NCI-H1417 (cell line): ENCODE measurements at regions not wholly inside any gene's neighbourhood (a gene's known extent, or its start where the extent isn't known, plus 50 kb on each side); places are given as distances from the start of the nearest gene placed in this dataset.

Experiments
- DNase-seq, 3 experiments: peaks; one replicate each; lab custom pipeline; 2025; lab: John Stamatoyannopoulos, UW

GRCh38 chr14:98227727-98228111 lies 1044.3 kb downstream of the BCL11B start:
- no peak for DNase-seq

DNA sequence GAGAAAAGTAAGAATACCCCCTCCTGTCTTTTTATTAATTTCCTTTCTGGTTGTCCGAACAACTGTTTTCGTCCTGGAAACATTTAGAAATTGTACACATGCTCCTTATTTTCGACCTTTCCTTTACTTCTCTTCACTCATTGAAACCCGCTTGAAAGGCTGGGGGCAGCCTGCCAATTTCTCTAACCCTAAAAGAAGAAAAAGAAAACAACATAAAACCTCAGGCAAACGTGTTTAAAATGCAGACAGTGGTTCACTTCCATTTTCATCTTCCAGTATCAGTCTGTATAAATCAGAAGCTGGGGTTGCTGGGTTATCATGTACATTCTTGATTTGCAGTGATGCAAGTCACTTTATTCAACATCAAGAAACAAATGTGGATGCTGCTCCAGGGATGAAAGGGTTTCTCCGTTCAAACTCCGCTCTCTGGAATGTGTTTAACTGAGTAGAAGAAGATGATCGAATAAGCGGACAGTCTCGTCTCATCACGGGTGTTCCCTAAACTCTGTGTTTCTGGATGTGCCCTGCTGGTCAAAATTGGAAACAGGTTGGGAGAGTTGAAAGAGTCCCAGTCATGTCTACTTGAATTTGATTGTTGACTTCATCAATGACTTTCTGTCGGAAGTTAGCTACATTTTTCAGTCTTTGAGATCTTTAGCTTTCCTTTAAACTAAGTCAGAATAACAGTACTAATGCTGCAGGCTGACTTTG lies 1042.2 kb downstream of the BCL11B start:
- no peak for DNase-seq

GRCh38 chr14:98230411-98230810 lies 1041.6 kb downstream of the BCL11B start:
- DNase-seq, result no peak

DNA sequence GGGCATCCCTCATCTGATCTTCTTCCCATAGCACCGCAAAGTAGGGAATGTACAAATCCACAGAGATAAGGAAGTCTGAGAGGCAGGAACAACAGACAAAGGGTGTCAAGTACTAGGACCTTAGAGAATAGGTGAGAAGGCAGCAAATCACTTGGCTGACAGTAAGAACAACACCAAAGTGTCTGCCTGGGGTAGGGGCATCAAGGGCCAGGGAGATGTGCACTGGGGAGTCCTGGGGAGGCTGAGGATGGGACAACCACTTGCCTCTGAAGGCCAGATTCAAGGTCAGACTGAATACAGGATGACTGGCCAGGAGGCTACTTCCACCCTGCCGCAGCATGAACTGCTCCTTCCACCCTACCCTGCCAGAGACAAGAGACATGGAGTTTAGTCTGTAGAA lies 1040.8 kb downstream of the BCL11B start:
- no peak for DNase-seq

GRCh38 chr14:98233656-98234055 lies 1038.3 kb downstream of the BCL11B start:
- no peak for DNase-seq

- no peak for DNase-seq
Measured at GRCh38 chr14:98234208-98234607, 1037.8 kb downstream of the BCL11B start.

DNA sequence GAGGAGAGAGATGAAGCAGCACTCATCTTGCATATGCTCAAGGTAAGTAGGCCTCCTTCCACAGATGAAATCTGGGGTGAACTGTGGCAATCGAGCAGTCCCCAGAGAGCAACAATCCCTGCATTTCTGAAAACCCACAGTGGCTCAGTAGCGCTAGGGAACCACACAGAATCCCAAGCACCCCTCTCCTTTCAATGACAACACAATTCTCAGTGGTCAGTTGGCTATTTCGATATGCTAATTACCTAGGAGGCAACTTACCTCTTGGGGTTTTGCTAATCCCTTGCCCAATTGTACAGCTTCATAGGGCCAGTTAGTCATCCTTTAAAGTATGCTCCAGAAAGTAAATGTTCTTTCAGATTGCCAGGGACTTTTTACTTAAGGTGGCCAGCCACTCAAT lies 1035.7 kb downstream of the BCL11B start:
- no peak for DNase-seq

DNA sequence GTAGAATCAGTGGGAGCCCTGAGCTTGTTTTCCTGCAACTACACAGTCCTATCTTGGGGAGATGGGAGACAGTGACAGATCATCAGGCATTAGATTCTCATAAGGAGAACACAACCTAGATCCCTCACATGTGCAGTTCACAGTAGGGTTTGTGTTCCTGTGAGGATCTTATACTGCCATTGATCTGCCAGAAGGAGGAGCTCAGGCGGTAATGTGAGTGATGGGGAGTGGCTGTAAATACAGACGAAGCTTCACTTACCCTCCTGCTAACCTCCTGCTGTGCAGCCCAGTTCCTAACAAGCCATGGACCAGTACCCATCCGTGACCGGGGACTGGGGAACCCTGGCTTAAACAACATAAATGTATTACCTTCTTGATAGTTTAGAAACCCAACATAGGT lies 1034.1 kb downstream of the BCL11B start:
- DNase-seq, result no peak

DNA sequence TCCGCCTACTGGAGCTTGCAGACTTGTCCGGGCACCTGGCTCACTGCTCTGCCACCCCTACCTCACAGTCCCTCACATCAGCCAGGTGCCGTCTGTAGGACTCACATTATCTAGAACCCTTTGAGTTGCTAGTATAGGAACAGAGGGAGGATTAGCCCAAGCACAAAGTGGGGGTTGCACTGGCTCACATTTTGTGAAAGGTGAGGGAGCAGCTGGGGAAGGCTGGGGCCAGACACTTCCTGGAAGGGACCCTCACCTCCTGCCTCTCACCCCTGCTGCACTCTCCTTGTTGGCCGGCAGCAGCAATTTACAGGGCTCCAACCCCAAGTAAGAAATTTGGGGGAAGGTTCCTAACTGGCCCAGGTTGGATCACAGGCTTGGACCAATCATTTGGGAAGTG lies 1031.6 kb downstream of the BCL11B start:
- no peak for DNase-seq

GRCh38 chr14:98242903-98243302 lies 1029.1 kb downstream of the BCL11B start:
- no peak for DNase-seq

GRCh38 chr14:98243332-98243731 lies 1028.7 kb downstream of the BCL11B start:
- DNase-seq, result no peak

GRCh38 chr14:98244162-98244948 lies 1027.6 kb downstream of the BCL11B start:
- no peak for DNase-seq

GRCh38 chr14:98244966-98245569 lies 1026.9 kb downstream of the BCL11B start:
- DNase-seq, result no peak

DNA sequence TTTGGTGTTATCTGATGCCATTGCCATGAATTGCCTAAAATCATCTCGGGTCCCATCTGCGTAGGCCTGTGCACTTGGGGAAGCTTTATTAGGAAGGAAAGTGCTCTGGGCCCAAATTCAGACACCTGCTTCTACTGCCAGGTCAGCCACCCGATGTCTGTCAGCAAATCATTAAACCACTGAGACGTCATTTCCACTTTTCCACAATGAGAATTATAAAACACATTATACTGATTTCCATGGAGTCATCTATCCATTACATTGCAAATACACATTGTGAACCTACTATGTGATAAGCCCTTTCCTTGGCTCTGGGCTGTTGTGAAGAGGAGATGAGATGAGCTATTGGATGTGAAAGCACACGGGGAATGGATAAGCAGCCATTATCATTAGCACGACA lies 1022.9 kb downstream of the BCL11B start:
- no peak for DNase-seq

DNA sequence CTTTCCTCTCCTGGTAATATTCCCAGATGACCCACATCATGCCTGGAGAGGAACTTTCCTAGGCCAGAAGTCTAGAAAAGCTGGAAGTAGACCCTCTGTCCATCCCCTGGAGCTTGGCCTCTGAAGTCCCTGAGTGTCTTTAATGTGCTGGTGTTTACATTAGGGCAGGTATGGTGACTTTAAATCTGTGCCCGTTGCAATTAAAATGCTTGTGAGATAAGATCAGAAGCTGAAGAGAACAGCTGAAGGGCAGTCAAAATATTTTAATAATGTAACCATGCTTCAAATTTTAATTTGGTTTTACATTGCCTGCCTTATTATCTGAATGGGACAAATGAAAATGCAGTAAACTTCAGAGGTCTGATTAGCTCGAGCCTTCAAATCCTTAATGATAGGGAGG lies 1022.5 kb downstream of the BCL11B start:
- DNase-seq, result no peak

GRCh38 chr14:98252820-98253219 lies 1019.2 kb downstream of the BCL11B start:
- no peak for DNase-seq

DNA sequence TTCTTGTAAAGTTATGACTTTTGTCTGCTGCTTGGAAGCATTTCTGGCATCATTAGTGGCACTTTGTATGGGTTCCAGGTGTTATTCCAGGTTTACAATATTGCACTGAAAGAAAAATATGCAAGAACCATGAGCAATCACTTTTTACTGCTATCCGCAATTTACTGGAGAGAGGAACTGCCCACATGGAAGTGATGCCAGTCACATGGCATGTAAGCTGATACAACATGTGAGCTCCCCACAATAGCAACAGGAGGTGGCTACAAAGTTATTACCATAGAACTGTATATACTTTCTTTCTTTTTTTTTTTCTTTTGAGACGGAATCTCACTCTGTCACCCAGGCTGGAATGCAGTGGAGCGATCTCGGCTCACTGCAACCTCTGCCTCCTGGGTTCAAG lies 1012.1 kb downstream of the BCL11B start:
- DNase-seq, result no peak

- no peak for DNase-seq
Measured at GRCh38 chr14:98262566-98262965, 1009.4 kb downstream of the BCL11B start.

DNA sequence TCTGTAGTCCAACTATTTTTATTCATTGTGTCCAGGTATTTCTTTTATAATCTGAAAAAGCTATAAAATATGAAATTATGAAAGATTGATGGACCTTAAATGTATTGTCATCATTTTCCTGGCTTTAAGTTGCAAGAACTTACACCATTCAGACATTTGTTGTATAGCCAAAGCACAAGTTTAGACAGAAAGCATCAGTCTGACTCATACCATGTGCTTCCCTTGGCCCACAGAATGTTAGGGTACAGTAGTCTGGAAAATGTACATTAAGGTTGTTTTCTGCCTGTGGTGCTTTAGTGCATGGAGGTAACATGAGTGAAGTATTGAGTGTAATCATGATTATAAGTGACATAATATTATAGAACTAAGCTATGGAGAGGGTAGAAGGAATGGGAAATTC lies 1002.5 kb downstream of the BCL11B start:
- no peak for DNase-seq

GRCh38 chr14:98270201-98270600 lies 1001.8 kb downstream of the BCL11B start:
- no peak for DNase-seq

DNA sequence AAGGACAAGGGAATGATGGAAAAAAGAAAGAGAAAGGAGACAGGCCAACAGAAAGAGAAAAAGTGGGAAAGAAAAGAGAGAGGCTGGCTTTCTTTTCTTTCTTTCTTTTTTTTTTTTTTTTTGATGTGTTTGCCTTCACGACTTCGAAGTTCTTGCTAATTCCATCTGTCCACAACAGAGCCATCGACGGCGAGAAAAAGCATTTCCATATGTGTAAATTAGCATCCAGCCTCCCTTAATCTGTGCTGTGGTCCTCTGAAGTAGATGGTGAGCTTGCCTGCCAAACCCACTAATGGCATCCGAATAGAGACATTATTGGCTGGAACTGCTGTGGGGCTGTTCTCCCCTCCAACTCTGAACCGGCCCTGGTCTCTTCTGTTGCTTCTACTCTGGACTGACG lies 997.4 kb downstream of the BCL11B start:
- DNase-seq, result no peak

GRCh38 chr14:98278800-98279199 lies 993.2 kb downstream of the BCL11B start:
- DNase-seq, result no peak

DNA sequence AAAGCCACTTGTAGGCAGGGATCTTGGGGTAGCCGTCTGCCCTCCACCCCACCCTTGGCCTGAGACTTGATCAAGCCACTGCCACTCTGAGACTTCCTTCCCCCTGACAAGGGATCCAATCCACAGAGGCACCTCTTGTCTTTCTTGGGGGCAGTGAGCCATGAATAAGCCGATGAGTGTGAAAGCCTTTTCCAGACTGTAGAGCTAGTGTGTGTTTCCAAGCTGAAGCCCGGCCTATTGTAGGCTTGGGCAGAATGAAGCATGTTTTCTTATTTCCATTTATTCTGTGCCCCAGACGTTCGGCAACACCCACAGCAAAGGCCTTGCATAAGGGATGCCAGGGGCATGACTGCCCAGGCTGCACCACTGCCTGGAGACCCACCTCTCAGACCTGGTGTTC lies 991.6 kb downstream of the BCL11B start:
- no peak for DNase-seq
